Esophagus muscularis mucosa (tissue), 4 donors: ENCODE measurements at regions not wholly inside any gene's neighbourhood (a gene's known extent, or its start where the extent isn't known, plus 50 kb on each side); places are given as distances from the start of the nearest gene placed in this dataset.

Experiments
- DNase-seq: peaks from one replicate; pipeline ENCODE4 v3.0.0-alpha.2; 2017; ENCODE audit errors: extremely low spot score
- H3K27ac ChIP-seq, 4 donors: fragments of 200-600 bp; sonication (generic); replicated peaks in 1 of 4; 1 replicate in 3 of 4; 2 replicates in 1 of 4; pipeline ENCODE4 v1.5.1; 2016 to 2019; ENCODE audit warnings: mild to moderate bottlenecking in 1 of 4
- H3K27me3 ChIP-seq, 4 donors: fragments of 200-600 bp; sonication (generic); one replicate each; pipeline versions ENCODE4 v1.5.1 to v1.6.0; 2016 to 2019
- H3K36me3 ChIP-seq, 4 donors: fragments of 200-600 bp; sonication (generic); one replicate each; pipeline ENCODE4 v1.5.1; 2016 to 2019
- H3K4me1 ChIP-seq, 4 donors: fragments of 200-600 bp; sonication (generic); one replicate each; pipeline ENCODE4 v1.5.1; 2016 to 2019
- H3K4me3 ChIP-seq, 4 donors: fragments of 200-600 bp; sonication (generic); 1 replicate in 2 of 4; 2 replicates in 2 of 4; pipeline ENCODE4 v1.5.1; 2016 to 2019; ENCODE audit warnings: mild to moderate bottlenecking in 4 of 4, moderate library complexity in 1 of 4
- H3K9me3 ChIP-seq, 4 donors: fragments of 200-600 bp; sonication (generic); 1 replicate in 3 of 4; 2 replicates in 1 of 4; pipeline ENCODE4 v1.5.1; 2016 to 2019
- CTCF ChIP-seq, 3 experiments: fragments of 200-600 bp in 2 of 3; fragments of 450-650 bp in 1 of 3; sonication (generic) in 2 of 3; IDR thresholded peaks; one replicate each; pipeline ENCODE4 v1.5.1; 2017 to 2019; ENCODE audit warnings: antibody characterized with exemption in 3 of 3, mild to moderate bottlenecking in 2 of 3, moderate library complexity in 1 of 3
- EP300 ChIP-seq: sonication (generic); formaldehyde crosslinking; IDR thresholded peaks from one replicate; pipeline ENCODE4 v1.6.1; 2017; ENCODE audit warnings: antibody characterized with exemption
- POLR2A ChIP-seq: fragments of 450-650 bp; IDR thresholded peaks from one replicate; pipeline ENCODE4 v1.6.1; 2017; ENCODE audit warnings: antibody characterized with exemption, moderate library complexity, mild to moderate bottlenecking, low read depth
- POLR2AphosphoS5 ChIP-seq, 2 donors: sonication (generic); formaldehyde crosslinking; IDR thresholded peaks; one replicate each; pipeline ENCODE4 v1.6.1; 2017; ENCODE audit warnings: antibody characterized with exemption in 2 of 2
- WGBS: methylation state at CpG from one replicate; pipeline ENCODE4 v1.1.5; 2018; 5-methylcytosine and 5-hydroxymethylcytosine counted together
- intact Hi-C: fragments of 100-400 bp; cut with DNase I; formaldehyde crosslinking; loops from one replicate; pipeline ENCODE4 v1.15.1; 2023

- WGBS = 69% methylated on average over 5 of the region's 5 CpGs
- Histone ChIP-seq H3K4me3 (no peak overlapping the region), H3K27ac (no peak overlapping the region), H3K36me3 (no peaks in the 10 kb centered on the region), H3K4me1 (no peaks in the 10 kb centered on the region), H3K27me3 (peaks cover 0 to 19% (median 0%) of the 10 kb centered on the region in 4 donors), H3K9me3 (no peaks in the 10 kb centered on the region)
- peak; percentile 90 for DNase-seq
- TF ChIP-seq POLR2AphosphoS5 (IDR thresholded peaks at IDR 0.05) (no peak), EP300 (no peak), POLR2A (no peak), CTCF (IDR thresholded peaks at IDR 0.05) (no peak)
- intact Hi-C loops = no loop called here
Observed at GRCh38 chr5:175388531-175388930, 55.5 kb downstream of the DRD1 start.

DNA sequence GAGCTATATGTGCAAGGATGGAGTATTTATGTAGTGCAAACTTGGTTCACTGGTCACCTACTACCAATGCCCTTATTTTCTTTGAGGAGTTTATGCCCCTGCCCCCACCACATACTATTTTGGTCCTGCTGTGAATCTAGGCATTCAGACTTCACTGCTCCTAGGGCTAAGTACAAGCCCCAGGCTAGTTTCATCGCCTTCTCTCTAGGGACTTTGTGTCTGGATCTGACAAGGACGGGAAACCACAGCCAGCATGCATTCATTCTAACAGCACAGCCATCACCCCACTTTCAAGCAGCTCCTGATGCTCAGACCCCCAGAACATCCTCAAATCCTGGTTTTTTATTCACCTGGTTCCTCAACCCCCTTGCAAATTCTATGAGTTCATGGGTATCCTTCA, 56.8 kb downstream of the DRD1 start:
- Histone ChIP-seq H3K36me3 (no peaks in the 10 kb centered on the region), H3K27ac (no peak overlapping the region), H3K27me3 (peaks cover 0 to 19% (median 0%) of the 10 kb centered on the region in 4 donors), H3K9me3 (no peaks in the 10 kb centered on the region), H3K4me1 (no peaks in the 10 kb centered on the region), H3K4me3 (no peak overlapping the region)
- intact Hi-C loops = no loop called here
- DNase-seq = peak; percentile 78
- TF ChIP-seq POLR2AphosphoS5 (IDR thresholded peaks at IDR 0.05) = no peak
- no peak for TF ChIP-seq POLR2A
- no peak for TF ChIP-seq CTCF (IDR thresholded peaks at IDR 0.05)
- TF ChIP-seq EP300 = no peak
- WGBS = 60% methylated on average over 2 of the region's 2 CpGs

- TF ChIP-seq EP300 = no peak
- TF ChIP-seq POLR2A = no peak
- TF ChIP-seq POLR2AphosphoS5 (IDR thresholded peaks at IDR 0.05) = no peak
- no peak for TF ChIP-seq CTCF (IDR thresholded peaks at IDR 0.05)
- no peak for DNase-seq
- no peaks in the 10 kb centered on the region for H3K36me3 ChIP-seq
- intact Hi-C loops = no loop called here
- H3K9me3 ChIP-seq = no peaks in the 10 kb centered on the region
- no peaks in the 10 kb centered on the region for H3K4me1 ChIP-seq
- H3K27ac ChIP-seq = no peak overlapping the region
- no peak overlapping the region for H3K4me3 ChIP-seq
- H3K27me3 ChIP-seq = peaks cover 0 to 19% (median 0%) of the 10 kb centered on the region in 4 donors
- 91% methylated on average over 2 of the region's 2 CpGs for WGBS
Observed at GRCh38 chr5:175386526-175386925, 57.5 kb downstream of the DRD1 start.

DNA sequence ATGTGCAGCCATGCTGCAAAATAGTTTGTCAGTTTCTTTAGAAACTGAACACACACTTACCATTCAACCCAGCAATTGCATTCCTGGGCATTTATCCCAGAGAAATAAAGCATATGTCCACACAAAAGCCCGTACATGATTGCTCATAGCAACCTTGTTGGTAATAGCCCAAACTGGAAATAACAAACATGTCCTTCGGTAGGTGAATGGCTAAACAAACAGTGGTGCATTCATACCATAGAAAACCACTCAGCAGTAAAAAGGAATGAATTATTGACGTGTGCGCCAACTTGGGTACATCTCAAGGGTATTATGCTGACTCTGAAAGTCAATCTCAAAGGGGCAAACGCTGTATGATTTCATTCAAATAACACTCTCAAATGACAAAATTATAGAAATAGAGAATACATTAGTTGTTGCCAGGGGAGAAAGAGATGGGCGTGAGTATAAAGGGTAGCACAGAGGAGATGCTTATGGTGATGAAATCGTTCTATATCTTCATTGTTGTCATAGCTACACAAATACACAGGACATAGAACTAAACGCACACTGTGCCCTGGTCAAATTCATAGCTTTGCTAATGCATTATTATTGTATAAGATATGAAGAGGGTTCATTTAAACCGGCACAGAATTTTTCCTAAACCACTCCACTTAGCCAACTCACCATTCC, 58.2 kb downstream of the DRD1 start:
- Histone ChIP-seq H3K9me3 (no peaks in the 10 kb centered on the region), H3K27ac (no peak overlapping the region), H3K27me3 (peaks cover 0 to 19% (median 0%) of the 10 kb centered on the region in 4 donors), H3K36me3 (no peaks in the 10 kb centered on the region), H3K4me1 (no peaks in the 10 kb centered on the region), H3K4me3 (no peak overlapping the region)
- DNase-seq = no peak
- TF ChIP-seq POLR2A (no peak), CTCF (IDR thresholded peaks at IDR 0.05) (no peak), EP300 (no peak), POLR2AphosphoS5 (IDR thresholded peaks at IDR 0.05) (no peak)
- intact Hi-C loops = no loop called here
- WGBS = 61% methylated on average over 9 of the region's 9 CpGs
